Small intestine (tissue), 7 donors: ENCODE measurements at regions not wholly inside any gene's neighbourhood (a gene's known extent, or its start where the extent isn't known, plus 50 kb on each side); places are given as distances from the start of the nearest gene placed in this dataset.
"Not testable (repeated sequence)": the region's sequence is repeated elsewhere in the genome, so short reads cannot be mapped to it uniquely, and the experiment has no call there.

ENCODE experiments used
- DNase-seq, 2 donors: peaks; one replicate each; pipeline versions ENCODE4 v3.0.0 to v3.0.0-alpha.2; 2013
- FAIRE-seq: peaks from 2 replicates; lab custom pipeline; 2012; peaks lifted over from hg19 to GRCh38; lab: Jason Lieb, UNC
- H3K27ac ChIP-seq, 3 donors: one replicate each; pipeline ENCODE4 v1.5.1; 2013; ENCODE audit warnings: low read length in 2 of 3, mild to moderate bottlenecking in 2 of 3, control low read depth in 1 of 3, inconsistent platforms in 1 of 3, low read depth in 1 of 3, moderate library complexity in 1 of 3
- H3K27me3 ChIP-seq, 3 donors: one replicate each; pipeline ENCODE4 v1.6.1; 2013; ENCODE audit warnings: low read length in 3 of 3, inconsistent platforms in 1 of 3; ENCODE audit not compliant: control insufficient read depth in 3 of 3, insufficient read depth in 3 of 3
- H3K36me3 ChIP-seq, 3 donors: one replicate each; pipeline ENCODE4 v1.6.1; 2013; ENCODE audit warnings: low read length in 3 of 3, inconsistent platforms in 1 of 3, low read depth in 1 of 3, mild to moderate bottlenecking in 1 of 3, moderate library complexity in 1 of 3; ENCODE audit not compliant: control insufficient read depth in 3 of 3, insufficient read depth in 2 of 3
- H3K4me1 ChIP-seq, 3 donors: one replicate each; pipeline ENCODE4 v1.6.1; 2013; ENCODE audit warnings: low read length in 2 of 3, inconsistent platforms in 1 of 3, low read depth in 1 of 3, mild to moderate bottlenecking in 1 of 3, moderate library complexity in 1 of 3; ENCODE audit not compliant: control insufficient read depth in 3 of 3, insufficient read depth in 2 of 3
- H3K4me3 ChIP-seq, 3 donors: one replicate each; pipeline ENCODE4 v1.5.1; 2013; ENCODE audit warnings: low read length in 3 of 3, control low read depth in 1 of 3, inconsistent platforms in 1 of 3, low read depth in 1 of 3, mild to moderate bottlenecking in 1 of 3, moderate library complexity in 1 of 3
- H3K9me3 ChIP-seq, 2 donors: one replicate each; pipeline ENCODE4 v1.6.1; 2013; ENCODE audit warnings: low read depth in 1 of 2, low read length in 1 of 2; ENCODE audit not compliant: control insufficient read depth in 2 of 2, insufficient read depth in 1 of 2
- WGBS, 3 donors: extraction: QIAGEN DNeasy Blood & Tissue Kit; methylation state at CpG; one replicate each; pipeline ENCODE4 v1.1.7; 2013; 5-methylcytosine and 5-hydroxymethylcytosine counted together
- donor health status: healthy with polysubstance abuse.
- donor health status: control.
- donor health status: control.
- donor health status: Bipolar disorder and iron deficiency.
- donor health status: healthy.

DNA sequence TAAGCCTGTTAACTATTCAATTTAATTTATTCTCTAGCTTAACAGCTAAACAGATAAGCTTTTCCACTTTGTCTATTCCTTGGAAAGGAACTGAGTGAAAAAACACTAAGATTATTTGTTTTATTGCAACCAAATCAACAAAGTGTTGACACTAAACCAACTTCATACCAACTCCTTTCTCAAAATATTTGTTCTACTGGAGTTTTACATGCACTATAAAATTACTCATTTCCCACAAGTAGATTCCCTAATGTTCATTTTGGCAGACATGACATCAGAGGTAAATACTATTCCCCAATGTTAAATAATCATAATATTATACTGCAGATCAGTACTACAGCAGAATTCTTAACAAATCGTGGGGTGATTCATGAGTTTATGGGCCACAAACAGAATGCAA is 231.4 kb downstream of the TTC6 start:
- FAIRE-seq: no peak

DNA sequence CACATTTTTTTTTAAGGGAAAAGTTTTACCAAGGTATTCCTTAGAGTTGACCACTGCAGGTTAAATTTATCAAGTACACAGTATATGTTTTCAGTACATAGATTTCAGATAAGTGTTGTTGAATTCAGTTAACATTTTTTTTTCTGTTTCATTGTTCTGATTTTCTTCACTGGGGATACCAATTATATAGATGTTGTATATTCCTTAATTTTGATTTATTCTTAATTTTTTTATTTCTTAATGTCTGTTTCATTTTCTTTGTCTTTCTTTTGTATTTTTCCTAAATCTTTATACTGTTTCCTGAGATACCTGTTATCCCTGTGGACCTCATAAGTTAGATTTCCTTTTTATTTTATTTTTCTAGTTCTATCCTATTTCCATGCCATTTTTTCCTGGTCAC is 234.8 kb downstream of the TTC6 start:
- H3K36me3 ChIP-seq: no peaks in the 10 kb centered on the region
- H3K4me1 ChIP-seq: no peaks in the 10 kb centered on the region
- FAIRE-seq (no peak), DNase-seq (no peak)
- no peak overlapping the region for H3K4me3 ChIP-seq
- H3K9me3 ChIP-seq: peaks cover 0 to 9% of the 10 kb centered on the region in 2 donors
- H3K27ac ChIP-seq: no peak overlapping the region
- no peaks in the 10 kb centered on the region for H3K27me3 ChIP-seq

More for the DNA sequence above, 231.4 kb downstream of the TTC6 start:
- H3K36me3 ChIP-seq: no peaks in the 10 kb centered on the region
- H3K27ac ChIP-seq: no peak overlapping the region
- H3K4me3 ChIP-seq: no peak overlapping the region
- no peaks in the 10 kb centered on the region for H3K27me3 ChIP-seq
- no peak for DNase-seq
- 39 to 59% (median 50%) methylated on average over 1 of the region's 1 CpG for WGBS, 3 donors
- peaks cover 0 to 4% of the 10 kb centered on the region in 2 donors for H3K9me3 ChIP-seq
- no peaks in the 10 kb centered on the region for H3K4me1 ChIP-seq

DNA sequence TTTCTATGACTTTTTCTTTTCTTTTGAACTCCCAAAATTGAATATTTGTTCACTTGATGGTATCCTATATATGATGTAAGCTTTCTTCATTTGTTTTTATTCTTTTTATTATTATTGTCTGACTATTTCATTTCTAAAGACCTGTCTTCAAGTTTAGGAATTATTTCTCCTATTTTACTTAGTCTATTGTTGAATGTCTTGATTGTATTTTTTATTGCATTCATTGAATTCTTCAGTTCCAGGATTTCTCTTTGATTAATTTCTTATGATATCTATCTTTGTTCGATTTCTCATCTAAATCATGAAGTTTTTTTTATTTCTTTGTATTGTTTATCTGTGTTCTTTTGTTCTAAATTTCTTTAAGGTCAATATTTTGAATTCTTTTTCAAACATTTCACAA is 238.8 kb downstream of the TTC6 start:
- WGBS, 3 donors: 63 to 71% (median 68%) methylated on average over 1 of the region's 1 CpG
- Histone ChIP-seq H3K4me3 (no peak overlapping the region), H3K4me1 (no peaks in the 10 kb centered on the region), H3K9me3 (peaks cover 0 to 12% of the 10 kb centered on the region in 2 donors), H3K36me3 (no peaks in the 10 kb centered on the region), H3K27me3 (no peaks in the 10 kb centered on the region), H3K27ac (no peak overlapping the region)
- DNase-seq (no peak), FAIRE-seq (peak; percentile 65)

DNA sequence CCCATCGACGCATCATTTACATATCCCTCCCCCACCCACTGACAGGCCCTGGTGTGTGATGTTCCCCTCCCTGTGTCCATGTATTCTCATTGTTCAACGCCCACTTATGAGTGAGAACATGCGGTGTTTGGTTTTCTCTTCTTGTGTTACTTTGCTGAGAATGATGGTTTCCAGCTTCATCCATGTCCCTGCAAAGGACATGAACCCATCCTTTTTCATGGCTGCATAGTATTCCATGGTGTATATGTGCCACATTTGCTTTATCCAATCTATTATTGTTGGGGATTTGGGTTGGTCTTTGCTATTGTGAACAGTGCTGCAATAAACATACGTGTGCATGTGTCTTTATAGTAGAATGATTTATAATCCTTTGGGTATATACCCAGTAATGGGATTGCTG is 243.3 kb downstream of the TTC6 start:
- FAIRE-seq, H3K9me3 ChIP-seq, H3K27me3 ChIP-seq, H3K27ac ChIP-seq, H3K36me3 ChIP-seq, H3K4me3 ChIP-seq, DNase-seq, H3K4me1 ChIP-seq: not testable (repeated sequence)
- WGBS, 3 donors: 69 to 78% (median 70%) methylated on average over 5 of the region's 5 CpGs

DNA sequence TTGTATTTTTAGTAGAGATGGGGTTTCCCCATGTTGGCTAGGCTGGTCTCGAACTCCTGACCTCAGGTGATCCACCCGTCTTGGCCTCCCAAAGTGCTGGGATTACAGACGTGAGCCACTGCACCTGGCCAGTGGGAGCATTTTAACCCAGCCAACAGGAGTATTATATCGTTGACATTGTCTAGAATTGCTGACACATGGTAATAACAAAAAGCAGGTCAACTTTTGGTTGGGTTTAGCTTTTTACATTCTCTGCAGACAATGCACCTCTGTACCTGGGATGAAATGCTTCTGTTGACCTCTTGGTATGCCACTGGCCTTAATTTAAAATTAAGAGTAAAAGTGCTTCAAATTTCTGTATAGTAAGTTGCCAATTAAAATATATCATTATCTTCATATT is 245.6 kb downstream of the TTC6 start:
- 70 to 88% (median 78%) methylated on average over 4 of the region's 4 CpGs for WGBS, 3 donors
- FAIRE-seq, H3K9me3 ChIP-seq: not testable (repeated sequence)

DNA sequence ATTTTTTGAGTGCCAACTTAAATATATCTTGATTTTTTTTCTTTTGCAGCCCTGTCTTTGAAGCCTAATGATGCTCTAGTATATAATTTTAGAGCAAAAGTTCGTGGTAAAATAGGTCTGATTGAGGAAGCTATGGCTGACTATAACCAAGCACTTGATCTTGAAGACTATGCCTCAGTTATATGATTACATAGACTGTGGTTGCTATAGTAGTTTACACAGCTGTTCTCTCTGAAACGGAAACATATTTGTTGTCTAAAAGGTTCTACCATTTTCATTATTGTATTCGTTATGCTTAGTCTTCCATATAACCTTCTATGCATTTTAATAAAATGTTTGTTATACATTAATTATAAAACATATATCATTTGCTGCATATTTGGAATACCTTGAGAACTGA is 246.7 kb downstream of the TTC6 start:
- Histone ChIP-seq H3K36me3 (no peaks in the 10 kb centered on the region), H3K9me3 (peaks cover 0 to 3% of the 10 kb centered on the region in 2 donors), H3K27ac (no peak overlapping the region), H3K27me3 (no peaks in the 10 kb centered on the region), H3K4me1 (no peaks in the 10 kb centered on the region), H3K4me3 (no peak overlapping the region)
- DNase-seq (no peak), FAIRE-seq (no peak)
- 64 to 73% (median 67%) methylated on average over 3 of the region's 3 CpGs for WGBS, 3 donors

More for the DNA sequence above, 245.6 kb downstream of the TTC6 start:
- not testable (repeated sequence) for H3K4me3 ChIP-seq, H3K4me1 ChIP-seq, DNase-seq, H3K36me3 ChIP-seq, H3K27ac ChIP-seq, H3K27me3 ChIP-seq

DNA sequence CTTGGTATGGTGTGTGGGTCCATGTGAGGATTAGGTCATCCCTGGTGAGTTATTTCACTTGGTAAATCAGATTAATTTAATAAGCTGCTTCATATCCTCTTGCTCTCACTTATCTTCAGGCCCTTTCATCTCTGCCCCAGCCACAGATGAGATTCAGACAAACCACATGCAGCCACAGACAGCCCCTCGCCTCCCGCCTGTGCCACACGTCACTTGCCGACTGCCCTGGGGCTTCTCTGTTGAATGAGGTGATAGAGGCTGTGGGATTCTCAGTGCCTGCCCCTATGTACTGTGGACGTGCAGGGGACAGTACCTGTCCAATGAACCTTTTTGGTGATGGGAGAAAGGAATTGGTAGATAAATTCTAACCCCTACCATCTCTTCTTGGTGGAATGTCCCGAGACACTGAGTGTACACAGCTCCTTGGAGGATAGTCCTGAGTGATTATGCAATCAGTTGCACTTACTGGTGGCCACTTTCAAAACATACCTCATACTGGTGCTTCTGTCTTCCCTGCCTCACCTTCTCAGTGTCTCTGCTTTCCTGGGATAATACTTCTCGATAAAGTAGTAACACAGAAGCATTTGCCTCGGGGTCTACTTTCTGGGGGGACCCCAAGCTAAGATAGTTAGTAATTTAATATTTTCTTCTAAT is 248.7 kb downstream of the TTC6 start:
- no peak for DNase-seq

DNA sequence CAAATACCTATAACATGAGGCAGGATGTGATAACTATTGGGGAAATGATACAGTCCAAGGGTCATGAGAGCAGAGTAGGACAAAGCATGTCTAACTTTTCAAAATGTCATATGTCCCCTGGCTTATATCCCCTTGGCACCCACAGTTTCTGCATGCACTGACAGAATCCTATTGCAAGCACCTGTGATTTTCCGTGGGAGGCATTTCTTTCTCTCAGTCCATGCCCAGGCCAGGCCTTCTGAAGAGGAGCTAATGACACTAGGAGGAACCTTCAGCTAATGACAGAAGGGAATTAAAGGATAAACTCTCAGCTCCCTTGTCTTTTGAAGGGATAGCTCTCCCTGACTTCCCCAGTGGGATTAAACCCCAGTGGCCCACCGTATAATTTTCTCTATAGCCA is 249.2 kb downstream of the TTC6 start:
- no peaks in the 10 kb centered on the region for H3K36me3 ChIP-seq
- 72 to 76% (median 75%) methylated on average over 2 of the region's 2 CpGs for WGBS, 3 donors
- H3K27ac ChIP-seq: no peak overlapping the region
- no peaks in the 10 kb centered on the region for H3K4me1 ChIP-seq
- no peak overlapping the region for H3K4me3 ChIP-seq
- no peaks in the 10 kb centered on the region for H3K9me3 ChIP-seq
- no peaks in the 10 kb centered on the region for H3K27me3 ChIP-seq
- no peak for FAIRE-seq
- no peak for DNase-seq

More for the DNA sequence above, 248.7 kb downstream of the TTC6 start:
- WGBS, 3 donors: 75 to 87% (median 85%) methylated on average over 8 of the region's 8 CpGs
- H3K36me3 ChIP-seq: no peaks in the 10 kb centered on the region
- no peak overlapping the region for H3K27ac ChIP-seq
- H3K27me3 ChIP-seq: no peaks in the 10 kb centered on the region
- no peaks in the 10 kb centered on the region for H3K4me1 ChIP-seq
- FAIRE-seq: no peak
- no peak overlapping the region for H3K4me3 ChIP-seq
- H3K9me3 ChIP-seq: no peaks in the 10 kb centered on the region
